Panc1 (cell line): ENCODE measurements at regions not wholly inside any gene's neighbourhood (a gene's known extent, or its start where the extent isn't known, plus 50 kb on each side); places are given as distances from the start of the nearest gene placed in this dataset.

Experiments used
- ATAC-seq: fragments of 200-7000 bp; cut with Tn5 transposase; 2 replicates; pipeline ENCODE4 v1.9.1; 2020; ENCODE audit warnings: mild to moderate bottlenecking, moderate library complexity
- BruUV-seq: library from RNA; stranded (reverse); fragments of 400-500 nt; replicated peaks from 2 replicates; lab custom pipeline; 2021; lab: Mats Ljungman, UMichigan
- CTCF ChIA-PET: fragments of 300-600 bp; sonication (Branson Sonifier 250); formaldehyde crosslinking; loops from one replicate; lab custom pipeline; 2022; ENCODE audit warnings: antibody characterized with exemption; lab: Charles Lee
- POLR2A ChIA-PET: fragments of 300-600 bp; sonication (Branson Sonifier 250); formaldehyde crosslinking; loops from one replicate; lab custom pipeline; 2022; ENCODE audit warnings: antibody characterized with exemption; lab: Charles Lee
- DNase-seq: peaks from one replicate; pipeline ENCODE4 v3.0.0-alpha.2; 2010; ENCODE audit warnings: low read depth, low spot score
- H3K27ac ChIP-seq: 2 replicates; pipeline ENCODE4 v1.5.1; 2011; ENCODE audit warnings: mild to moderate bottlenecking, low read length, inconsistent platforms
- H3K27me3 ChIP-seq: fragments of 200-500 bp; sonication (Bioruptor generic); 2 replicates; pipeline ENCODE4 v1.6.0; 2014; ENCODE audit warnings: low read length, inconsistent platforms; ENCODE audit not compliant: control insufficient read depth, insufficient read depth
- H3K36me3 ChIP-seq: fragments of 200-500 bp; sonication (Bioruptor generic); 2 replicates; pipeline ENCODE4 v1.5.1; 2014; ENCODE audit warnings: inconsistent platforms, mild to moderate bottlenecking, low read length, moderate library complexity; ENCODE audit not compliant: control insufficient read depth, insufficient read depth
- H3K4me1 ChIP-seq: 2 replicates; pipeline ENCODE4 v1.5.1; 2011; ENCODE audit warnings: inconsistent platforms, mild to moderate bottlenecking, low read length, moderate library complexity; ENCODE audit not compliant: control insufficient read depth, insufficient read depth
- H3K4me3 ChIP-seq, 2 experiments: 2 replicates each; pipeline ENCODE4 v1.5.1; 2011 to 2012; ENCODE audit warnings: low read depth in 2 of 2, low read length in 2 of 2, mild to moderate bottlenecking in 2 of 2, inconsistent platforms in 1 of 2, moderate library complexity in 1 of 2
- H3K9me3 ChIP-seq: fragments of 200-500 bp; sonication (Bioruptor generic); 2 replicates; pipeline ENCODE4 v1.5.1; 2014; ENCODE audit warnings: low read depth, mild to moderate bottlenecking, inconsistent platforms, low read length, moderate library complexity; ENCODE audit not compliant: control insufficient read depth, insufficient read depth
- POLR2AphosphoS5 ChIP-seq: IDR thresholded peaks from 2 replicates; pipeline ENCODE4 v1.6.1; 2012; ENCODE audit warnings: mild to moderate bottlenecking, low read depth, low read length, moderate library complexity
- SIN3A ChIP-seq: IDR thresholded peaks from 2 replicates; pipeline ENCODE4 v1.6.1; 2012; ENCODE audit warnings: low read depth, mild to moderate bottlenecking, low read length, moderate library complexity, borderline replicate concordance; ENCODE audit not compliant: insufficient read depth
- TCF7L2 ChIP-seq: IDR thresholded peaks from 2 replicates; pipeline ENCODE4 v1.6.1; 2011; ENCODE audit warnings: mild to moderate bottlenecking, low read depth, low read length, inconsistent platforms
- in situ Hi-C: cut with HindIII; loops from 2 replicates; pipeline ENCODE4 v1.10.0; 2016; ENCODE audit warnings: low sequenced_read_pairs, low pct_unique_long_range_greater_than_20kb
- intact Hi-C: fragments of 100-400 bp; cut with micrococcal nuclease; formaldehyde crosslinking; loops from one replicate; pipeline ENCODE4 v1.10.0; 2022; ENCODE audit not compliant: unreplicated experiment
- TF ChIP-seq, protein P1 (sequence below), 2 experiments: IDR thresholded peaks; 2 replicates each; pipeline ENCODE4 v1.6.1; 2011 to 2012; ENCODE audit warnings: low read depth in 2 of 2, control low read depth in 1 of 2, low read length in 1 of 2, mild to moderate bottlenecking in 1 of 2, moderate library complexity in 1 of 2; ENCODE audit not compliant: insufficient read depth in 1 of 2
- TF ChIP-seq, protein P2 (sequence below): fragments of 450-650 bp; IDR thresholded peaks from 2 replicates; pipeline ENCODE4 v1.5.1; 2017; ENCODE audit warnings: mild to moderate bottlenecking

DNA sequence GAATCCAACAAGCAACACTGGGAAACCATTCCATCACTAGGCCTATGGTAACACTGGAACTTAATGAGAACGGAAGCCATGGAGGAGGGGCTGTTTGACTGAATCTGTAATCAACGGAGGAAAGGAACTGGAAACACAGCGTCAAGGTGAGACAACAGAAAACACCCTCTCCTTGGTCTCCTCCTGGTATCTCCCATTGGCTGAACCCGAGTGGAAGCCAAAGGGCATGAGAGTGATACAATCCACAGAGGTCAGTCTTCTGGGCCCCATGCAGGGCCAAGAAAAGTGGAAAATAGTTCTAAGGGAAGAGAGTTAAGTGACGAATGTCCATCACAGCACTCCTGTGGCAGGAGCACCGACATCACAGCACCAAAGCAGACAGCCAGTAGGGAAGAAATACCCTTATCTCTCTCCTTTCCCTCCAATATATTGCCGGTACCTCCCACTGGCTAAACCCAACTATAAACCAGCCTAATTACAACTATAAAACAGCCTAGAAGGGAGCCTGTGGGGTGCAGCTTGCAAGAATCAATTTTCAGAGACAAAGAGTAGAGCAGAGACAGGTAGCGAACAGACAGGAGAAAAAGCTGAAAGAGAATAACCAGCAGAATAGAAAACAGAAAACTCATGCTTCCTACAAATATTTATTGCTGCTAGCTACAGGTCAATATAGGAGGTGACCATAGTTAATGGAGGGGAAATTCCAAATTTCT lies 107.4 kb upstream of the IFNE start:
- CTCF ChIA-PET = no interaction called here
- Histone ChIP-seq H3K36me3 (no peaks in the 10 kb centered on the region; the same call in 1 of the 2 replicates), H3K27me3 (no peaks in the 10 kb centered on the region), H3K9me3 (peaks cover 3% of the 10 kb centered on the region; the same call in 1 of the 2 replicates), H3K4me1 (peaks cover 81% of the 10 kb centered on the region), H3K4me3 (peak overlapping the region; percentile 42 to 56), H3K27ac (peak overlapping the region; percentile 100)
- in situ Hi-C loops = no loop called here
- POLR2A ChIA-PET = no interaction called here
- ATAC-seq = peak; percentile 54
- no peak for DNase-seq
- BruUV-seq = no TSS peak
- TF ChIP-seq, protein P1, sequence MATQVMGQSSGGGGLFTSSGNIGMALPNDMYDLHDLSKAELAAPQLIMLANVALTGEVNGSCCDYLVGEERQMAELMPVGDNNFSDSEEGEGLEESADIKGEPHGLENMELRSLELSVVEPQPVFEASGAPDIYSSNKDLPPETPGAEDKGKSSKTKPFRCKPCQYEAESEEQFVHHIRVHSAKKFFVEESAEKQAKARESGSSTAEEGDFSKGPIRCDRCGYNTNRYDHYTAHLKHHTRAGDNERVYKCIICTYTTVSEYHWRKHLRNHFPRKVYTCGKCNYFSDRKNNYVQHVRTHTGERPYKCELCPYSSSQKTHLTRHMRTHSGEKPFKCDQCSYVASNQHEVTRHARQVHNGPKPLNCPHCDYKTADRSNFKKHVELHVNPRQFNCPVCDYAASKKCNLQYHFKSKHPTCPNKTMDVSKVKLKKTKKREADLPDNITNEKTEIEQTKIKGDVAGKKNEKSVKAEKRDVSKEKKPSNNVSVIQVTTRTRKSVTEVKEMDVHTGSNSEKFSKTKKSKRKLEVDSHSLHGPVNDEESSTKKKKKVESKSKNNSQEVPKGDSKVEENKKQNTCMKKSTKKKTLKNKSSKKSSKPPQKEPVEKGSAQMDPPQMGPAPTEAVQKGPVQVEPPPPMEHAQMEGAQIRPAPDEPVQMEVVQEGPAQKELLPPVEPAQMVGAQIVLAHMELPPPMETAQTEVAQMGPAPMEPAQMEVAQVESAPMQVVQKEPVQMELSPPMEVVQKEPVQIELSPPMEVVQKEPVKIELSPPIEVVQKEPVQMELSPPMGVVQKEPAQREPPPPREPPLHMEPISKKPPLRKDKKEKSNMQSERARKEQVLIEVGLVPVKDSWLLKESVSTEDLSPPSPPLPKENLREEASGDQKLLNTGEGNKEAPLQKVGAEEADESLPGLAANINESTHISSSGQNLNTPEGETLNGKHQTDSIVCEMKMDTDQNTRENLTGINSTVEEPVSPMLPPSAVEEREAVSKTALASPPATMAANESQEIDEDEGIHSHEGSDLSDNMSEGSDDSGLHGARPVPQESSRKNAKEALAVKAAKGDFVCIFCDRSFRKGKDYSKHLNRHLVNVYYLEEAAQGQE (IDR thresholded peaks at IDR 0.05; ENCODE audit: insufficient read depth in 1 of 2, low read depth in 2 of 2, low read length in 1 of 2) = no peak
- TF ChIP-seq POLR2AphosphoS5 (peak; percentile 46; the same call in 1 of the 2 replicates), SIN3A (no peak), TCF7L2 (no peak)
- TF ChIP-seq, protein P2, sequence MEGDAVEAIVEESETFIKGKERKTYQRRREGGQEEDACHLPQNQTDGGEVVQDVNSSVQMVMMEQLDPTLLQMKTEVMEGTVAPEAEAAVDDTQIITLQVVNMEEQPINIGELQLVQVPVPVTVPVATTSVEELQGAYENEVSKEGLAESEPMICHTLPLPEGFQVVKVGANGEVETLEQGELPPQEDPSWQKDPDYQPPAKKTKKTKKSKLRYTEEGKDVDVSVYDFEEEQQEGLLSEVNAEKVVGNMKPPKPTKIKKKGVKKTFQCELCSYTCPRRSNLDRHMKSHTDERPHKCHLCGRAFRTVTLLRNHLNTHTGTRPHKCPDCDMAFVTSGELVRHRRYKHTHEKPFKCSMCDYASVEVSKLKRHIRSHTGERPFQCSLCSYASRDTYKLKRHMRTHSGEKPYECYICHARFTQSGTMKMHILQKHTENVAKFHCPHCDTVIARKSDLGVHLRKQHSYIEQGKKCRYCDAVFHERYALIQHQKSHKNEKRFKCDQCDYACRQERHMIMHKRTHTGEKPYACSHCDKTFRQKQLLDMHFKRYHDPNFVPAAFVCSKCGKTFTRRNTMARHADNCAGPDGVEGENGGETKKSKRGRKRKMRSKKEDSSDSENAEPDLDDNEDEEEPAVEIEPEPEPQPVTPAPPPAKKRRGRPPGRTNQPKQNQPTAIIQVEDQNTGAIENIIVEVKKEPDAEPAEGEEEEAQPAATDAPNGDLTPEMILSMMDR = no peak
- intact Hi-C loops = loop anchor here (5.0 kb wide), 2 partner anchors 37 to 93 kb away; no protein-coding TSS in a partner anchor

DNA sequence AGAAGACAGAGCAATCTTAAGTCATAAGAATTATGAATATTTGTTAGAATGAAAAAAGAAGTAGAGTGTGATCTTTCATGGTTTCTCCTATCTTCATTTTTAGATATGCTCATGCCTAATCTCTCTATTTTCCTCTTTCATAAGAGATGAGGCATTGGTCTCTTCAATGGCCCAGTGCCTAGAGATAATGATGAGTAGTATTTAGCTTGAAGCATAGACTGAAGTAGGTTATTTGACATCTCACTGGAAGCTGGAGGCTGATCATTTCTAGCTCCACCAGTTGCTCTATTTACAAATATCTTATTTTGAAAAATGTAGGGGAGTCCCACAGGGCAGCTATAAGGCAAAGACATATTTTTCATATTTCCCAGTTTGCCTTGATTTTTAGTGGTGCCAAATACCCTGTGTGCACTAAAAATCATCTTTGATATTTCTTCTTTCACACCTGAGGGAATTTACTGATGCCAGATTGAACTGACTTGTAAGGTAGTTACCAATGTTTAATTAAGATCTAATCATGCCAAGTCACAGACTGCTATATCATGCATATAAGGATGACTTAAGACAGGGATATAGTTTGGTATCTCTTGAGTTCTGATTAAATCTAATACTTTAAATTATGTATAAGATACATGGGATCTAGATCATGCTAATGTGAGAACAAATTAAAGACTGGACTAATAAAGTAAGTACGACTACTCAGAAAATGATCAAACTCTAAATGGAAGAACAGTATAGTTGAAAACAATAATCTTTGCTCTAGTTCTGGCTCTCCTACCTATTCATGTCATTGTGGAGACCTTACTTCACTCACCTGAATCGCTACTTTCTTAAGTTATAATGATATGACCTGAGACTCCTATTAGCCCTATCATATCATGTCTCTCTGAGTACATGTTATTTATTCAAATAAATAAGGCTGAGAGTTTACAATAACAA lies 108.2 kb upstream of the IFNE start:
- no TSS peak for BruUV-seq
- Histone ChIP-seq H3K27me3 (no peaks in the 10 kb centered on the region), H3K36me3 (no peaks in the 10 kb centered on the region; the same call in 1 of the 2 replicates), H3K4me1 (peaks cover 73% of the 10 kb centered on the region), H3K9me3 (peaks cover 3% of the 10 kb centered on the region; the same call in 1 of the 2 replicates), H3K27ac (peak overlapping the region; percentile 100), H3K4me3 (peak overlapping the region; percentile 42 to 56)
- DNase-seq (no peak), ATAC-seq (no peak)
- ChIA-PET CTCF (no interaction called here), POLR2A (interaction anchor here (0.7 kb wide), 1 partner anchor 39 kb away, joined by 3 read pairs; no protein-coding TSS in a partner anchor)
- intact Hi-C loops (loop anchor here (5.0 kb wide), 1 partner anchor 92 kb away; no protein-coding TSS in a partner anchor), in situ Hi-C loops (no loop called here)
- TF ChIP-seq, protein P2 = no peak
- TF ChIP-seq TCF7L2 (no peak), POLR2AphosphoS5 (no peak), SIN3A (no peak)
- TF ChIP-seq, protein P1 (IDR thresholded peaks at IDR 0.05; ENCODE audit: insufficient read depth in 1 of 2, low read depth in 2 of 2, low read length in 1 of 2) = no peak
